Calu3 (cell line): ENCODE measurements at regions not wholly inside any gene's neighbourhood (a gene's known extent, or its start where the extent isn't known, plus 50 kb on each side); places are given as distances from the start of the nearest gene placed in this dataset.

Experiments used
- BruUV-seq: library from RNA; stranded (reverse); fragments of 400-500 nt; replicated peaks from 2 replicates; lab custom pipeline; 2021; lab: Mats Ljungman, UMichigan
- CTCF ChIA-PET: fragments of 300-600 bp; sonication (Branson Sonifier 250); formaldehyde crosslinking; loops from one replicate; lab custom pipeline; 2022; ENCODE audit warnings: antibody characterized with exemption; lab: Charles Lee
- DNase-seq: peaks from one replicate; pipeline ENCODE4 v3.0.0; 2022
- H3K27ac Mint-ChIP-seq: one replicate; pipeline ENCODE4 v1.8.0; 2022; ENCODE audit warnings: mixed read lengths; ENCODE audit not compliant: unreplicated experiment
- H3K27me3 Mint-ChIP-seq: one replicate; pipeline ENCODE4 v1.8.0; 2022; ENCODE audit warnings: mixed read lengths; ENCODE audit not compliant: unreplicated experiment
- H3K36me3 Mint-ChIP-seq: one replicate; pipeline ENCODE4 v1.8.0; 2022; ENCODE audit warnings: mild to moderate bottlenecking, moderate library complexity, mixed read lengths; ENCODE audit not compliant: insufficient read depth, unreplicated experiment
- H3K4me1 Mint-ChIP-seq: one replicate; pipeline ENCODE4 v1.8.0; 2022; ENCODE audit warnings: mild to moderate bottlenecking, low read depth, mixed read lengths; ENCODE audit not compliant: unreplicated experiment
- H3K4me3 Mint-ChIP-seq: one replicate; pipeline ENCODE4 v1.8.0; 2022; ENCODE audit warnings: mild to moderate bottlenecking, low read depth, moderate library complexity, mixed read lengths; ENCODE audit not compliant: unreplicated experiment
- H3K9me3 Mint-ChIP-seq: one replicate; pipeline ENCODE4 v1.8.0; 2022; ENCODE audit warnings: low read depth, mixed read lengths; ENCODE audit not compliant: unreplicated experiment
- intact Hi-C: fragments of 100-400 bp; cut with micrococcal nuclease; formaldehyde crosslinking; loops from one replicate; pipeline ENCODE4 v1.10.0; 2022; ENCODE audit not compliant: unreplicated experiment
- TF ChIP-seq, protein P1 (sequence below): fragments of 200-600 bp; IDR thresholded peaks from one replicate; pipeline ENCODE4 v1.8.0; 2022; ENCODE audit warnings: antibody characterized with exemption; ENCODE audit not compliant: unreplicated experiment

DNA sequence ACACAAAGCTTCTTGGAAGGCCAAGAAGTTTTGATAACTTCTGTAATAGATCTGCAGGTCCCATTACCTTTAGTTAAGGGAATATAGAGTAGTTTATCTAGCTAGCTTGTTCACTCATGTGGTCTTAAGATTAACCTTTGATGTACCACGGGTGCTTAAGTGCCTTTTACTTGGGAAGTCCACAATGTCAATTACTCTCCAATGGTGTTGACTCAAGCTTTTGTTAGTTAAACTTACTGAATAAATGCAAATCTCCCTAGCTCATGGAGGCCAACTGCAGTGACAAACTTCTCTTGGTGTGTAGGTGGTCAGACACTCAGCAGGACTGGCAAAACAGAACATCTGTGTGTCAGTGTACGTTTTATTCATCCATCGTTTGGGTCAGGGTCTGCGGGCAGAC, 501.5 kb downstream of the ELAVL2 start:
- DNase-seq = no peak
- H3K27ac Mint-ChIP-seq = no peak overlapping the region
- no peaks in the 10 kb centered on the region for H3K4me1 Mint-ChIP-seq
- no peaks in the 10 kb centered on the region for H3K9me3 Mint-ChIP-seq
- CTCF ChIA-PET = no interaction called here
- intact Hi-C loops = no loop called here
- BruUV-seq = no TSS peak
- no peaks in the 10 kb centered on the region for H3K36me3 Mint-ChIP-seq
- H3K4me3 Mint-ChIP-seq = no peak overlapping the region
- TF ChIP-seq, protein P1, sequence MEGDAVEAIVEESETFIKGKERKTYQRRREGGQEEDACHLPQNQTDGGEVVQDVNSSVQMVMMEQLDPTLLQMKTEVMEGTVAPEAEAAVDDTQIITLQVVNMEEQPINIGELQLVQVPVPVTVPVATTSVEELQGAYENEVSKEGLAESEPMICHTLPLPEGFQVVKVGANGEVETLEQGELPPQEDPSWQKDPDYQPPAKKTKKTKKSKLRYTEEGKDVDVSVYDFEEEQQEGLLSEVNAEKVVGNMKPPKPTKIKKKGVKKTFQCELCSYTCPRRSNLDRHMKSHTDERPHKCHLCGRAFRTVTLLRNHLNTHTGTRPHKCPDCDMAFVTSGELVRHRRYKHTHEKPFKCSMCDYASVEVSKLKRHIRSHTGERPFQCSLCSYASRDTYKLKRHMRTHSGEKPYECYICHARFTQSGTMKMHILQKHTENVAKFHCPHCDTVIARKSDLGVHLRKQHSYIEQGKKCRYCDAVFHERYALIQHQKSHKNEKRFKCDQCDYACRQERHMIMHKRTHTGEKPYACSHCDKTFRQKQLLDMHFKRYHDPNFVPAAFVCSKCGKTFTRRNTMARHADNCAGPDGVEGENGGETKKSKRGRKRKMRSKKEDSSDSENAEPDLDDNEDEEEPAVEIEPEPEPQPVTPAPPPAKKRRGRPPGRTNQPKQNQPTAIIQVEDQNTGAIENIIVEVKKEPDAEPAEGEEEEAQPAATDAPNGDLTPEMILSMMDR = no peak
- no peaks in the 10 kb centered on the region for H3K27me3 Mint-ChIP-seq

- Mint-ChIP-seq H3K36me3 (no peaks in the 10 kb centered on the region), H3K4me1 (no peaks in the 10 kb centered on the region), H3K27me3 (no peaks in the 10 kb centered on the region), H3K27ac (no peak overlapping the region), H3K9me3 (peaks cover 3% of the 10 kb centered on the region), H3K4me3 (no peak overlapping the region)
- DNase-seq = no peak
- TF ChIP-seq, protein P1 = no peak
- no TSS peak for BruUV-seq
- intact Hi-C loops = no loop called here
- CTCF ChIA-PET = no interaction called here
Observed at GRCh38 chr9:23326597-23326996, 499.4 kb downstream of the ELAVL2 start.

DNA sequence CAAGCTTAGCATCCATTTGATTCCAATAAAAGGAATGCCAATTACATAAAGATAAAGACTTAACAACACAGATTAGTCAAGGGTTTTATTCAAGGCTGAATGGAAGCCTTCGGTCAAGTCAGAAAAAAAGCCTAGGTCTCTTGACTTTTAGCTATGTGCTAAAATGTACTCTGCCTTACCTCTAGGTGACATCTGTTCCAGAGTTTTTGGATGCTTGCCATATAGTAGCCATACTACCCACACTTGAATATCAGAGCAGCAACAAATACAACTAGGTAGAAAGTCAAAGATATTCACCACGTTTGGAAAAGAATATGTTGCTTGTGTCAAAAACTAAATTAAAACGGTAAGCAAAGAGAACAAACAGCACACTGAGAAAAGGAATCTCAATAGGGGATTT, 484.7 kb downstream of the ELAVL2 start:
- Mint-ChIP-seq H3K27me3 (no peaks in the 10 kb centered on the region), H3K36me3 (no peaks in the 10 kb centered on the region), H3K27ac (no peak overlapping the region), H3K4me3 (no peak overlapping the region), H3K4me1 (no peaks in the 10 kb centered on the region), H3K9me3 (no peaks in the 10 kb centered on the region)
- CTCF ChIA-PET = no interaction called here
- TF ChIP-seq, protein P1 = no peak
- BruUV-seq = no TSS peak
- no peak for DNase-seq
- intact Hi-C loops = no loop called here

- no peaks in the 10 kb centered on the region for H3K27me3 Mint-ChIP-seq
- H3K36me3 Mint-ChIP-seq = no peaks in the 10 kb centered on the region
- TF ChIP-seq, protein P1 = no peak
Observed at GRCh38 chr9:23342291-23342690, 483.7 kb downstream of the ELAVL2 start.

More at GRCh38 chr9:23342291-23342690, 483.7 kb downstream of the ELAVL2 start:
- H3K4me3 Mint-ChIP-seq = no peak overlapping the region
- H3K27ac Mint-ChIP-seq = no peak overlapping the region
- no peaks in the 10 kb centered on the region for H3K4me1 Mint-ChIP-seq
- intact Hi-C loops = no loop called here
- no peak for DNase-seq
- no peaks in the 10 kb centered on the region for H3K9me3 Mint-ChIP-seq
- CTCF ChIA-PET = no interaction called here
- no TSS peak for BruUV-seq
